ENCODE measurements at regions not wholly inside any gene's neighbourhood (a gene's known extent, or its start where the extent isn't known, plus 50 kb on each side); places are given as distances from the start of the nearest gene placed in this dataset.

GRCh38 chr14:96735526-96735925 is 61.7 kb upstream of the VRK1 start:
- Histone ChIP-seq H3K4me3 (ENCODE audit: low read depth, low read length) (no peak overlapping the region), H3K36me3 (ENCODE audit: control insufficient read depth, insufficient read depth, low read length) (no peaks in the 10 kb centered on the region), H3K27me3 (ENCODE audit: control insufficient read depth, insufficient read depth, low read length) (peaks cover 10% of the 10 kb centered on the region)
- no peak for TF ChIP-seq CTCF (IDR thresholded peaks at IDR 0.05; ENCODE audit: insufficient read depth, low read depth, low read length)
- POLR2A ChIA-PET: no interaction called here
- no peak for DNase-seq (ENCODE audit: low read depth)
- CTCF ChIA-PET: interaction anchor here (2.0 kb wide), 1 partner anchor 168 kb away, joined by 9 read pairs; no protein-coding TSS in a partner anchor

GRCh38 chr14:96736439-96736838 is 60.7 kb upstream of the VRK1 start:
- Histone ChIP-seq H3K36me3 (ENCODE audit: control insufficient read depth, insufficient read depth, low read length) (no peaks in the 10 kb centered on the region), H3K4me3 (ENCODE audit: low read depth, low read length) (no peak overlapping the region), H3K27me3 (ENCODE audit: control insufficient read depth, insufficient read depth, low read length) (peaks cover 11% of the 10 kb centered on the region)
- TF ChIP-seq CTCF (IDR thresholded peaks at IDR 0.05; ENCODE audit: insufficient read depth, low read depth, low read length): no peak
- DNase-seq (ENCODE audit: low read depth): no peak
- ChIA-PET CTCF (interaction anchor here (1.0 to 2.0 kb wide), 2 partner anchors 117 to 169 kb away, joined by 3 to 9 read pairs; no protein-coding TSS in a partner anchor), POLR2A (no interaction called here)

GRCh38 chr14:96737881-96738280 is 59.3 kb upstream of the VRK1 start:
- ChIA-PET POLR2A (no interaction called here), CTCF (no interaction called here)
- no peaks in the 10 kb centered on the region for H3K36me3 ChIP-seq (ENCODE audit: control insufficient read depth, insufficient read depth, low read length)
- TF ChIP-seq CTCF (IDR thresholded peaks at IDR 0.05; ENCODE audit: insufficient read depth, low read depth, low read length): no peak
- H3K4me3 ChIP-seq (ENCODE audit: low read depth, low read length): no peak overlapping the region
- H3K27me3 ChIP-seq (ENCODE audit: control insufficient read depth, insufficient read depth, low read length): peaks cover 14% of the 10 kb centered on the region
- DNase-seq (ENCODE audit: low read depth): no peak

GRCh38 chr14:96739200-96739910 is 57.8 kb upstream of the VRK1 start:
- TF ChIP-seq CTCF (IDR thresholded peaks at IDR 0.05; ENCODE audit: insufficient read depth, low read depth, low read length): no peak
- ChIA-PET POLR2A (no interaction called here), CTCF (interaction anchor here (0.6 kb wide), 1 partner anchor 173 kb away, joined by 3 read pairs; no protein-coding TSS in a partner anchor)
- Histone ChIP-seq H3K27me3 (ENCODE audit: control insufficient read depth, insufficient read depth, low read length) (peaks cover 14% of the 10 kb centered on the region), H3K4me3 (ENCODE audit: low read depth, low read length) (no peak overlapping the region), H3K36me3 (ENCODE audit: control insufficient read depth, insufficient read depth, low read length) (no peaks in the 10 kb centered on the region)
- DNase-seq (ENCODE audit: low read depth): no peak

GRCh38 chr14:96741151-96741977 is 55.8 kb upstream of the VRK1 start:
- Histone ChIP-seq H3K27me3 (ENCODE audit: control insufficient read depth, insufficient read depth, low read length) (peaks cover 13% of the 10 kb centered on the region), H3K36me3 (ENCODE audit: control insufficient read depth, insufficient read depth, low read length) (no peaks in the 10 kb centered on the region), H3K4me3 (ENCODE audit: low read depth, low read length) (peak overlapping the region; percentile 37)
- POLR2A ChIA-PET: interaction anchor here (0.7 kb wide), 1 partner anchor 162 kb away, joined by 9 read pairs; no protein-coding TSS in a partner anchor
- CTCF ChIA-PET: interaction anchor here (0.6 to 2.0 kb wide), 18 partner anchors 9 to 198 kb away, joined by 3 to 24 read pairs (median 3); no protein-coding TSS in a partner anchor
- TF ChIP-seq CTCF (IDR thresholded peaks at IDR 0.05; ENCODE audit: insufficient read depth, low read depth, low read length): peak; percentile 83
- no peak for DNase-seq (ENCODE audit: low read depth)

Data from BJ (cell line).